Activated T-cell treated with anti-CD3 and anti-CD28 coated beads, Interleukin-2, amount 50 U/mL, for 4 hours (primary cell): ENCODE measurements at regions not wholly inside any gene's neighbourhood (a gene's known extent, or its start where the extent isn't known, plus 50 kb on each side); places are given as distances from the start of the nearest gene placed in this dataset.

Experiments used
- ATAC-seq, 2 donors: fragments of 200-7000 bp; cut with Tn5 transposase; one replicate each; pipeline ENCODE4 v1.10.0; 2021
- DNase-seq: peaks from one replicate; pipeline ENCODE4 v3.0.0-alpha.2; 2020
- H3K27me3 Mint-ChIP-seq: one replicate; pipeline ENCODE4 v1.8.0; 2021; ENCODE audit warnings: low read depth, mixed read lengths
- H3K36me3 Mint-ChIP-seq: one replicate; pipeline ENCODE4 v1.8.0; 2022; ENCODE audit warnings: mixed read lengths; ENCODE audit not compliant: insufficient read depth
- H3K4me1 Mint-ChIP-seq: one replicate; pipeline ENCODE4 v1.8.0; 2021; ENCODE audit warnings: low read depth, mixed read lengths
- H3K4me3 Mint-ChIP-seq: one replicate; pipeline ENCODE4 v1.8.0; 2021; ENCODE audit warnings: mild to moderate bottlenecking, moderate library complexity, mixed read lengths
- H3K9me3 Mint-ChIP-seq: one replicate; pipeline ENCODE4 v1.8.0; 2021; ENCODE audit warnings: mixed read lengths

DNA sequence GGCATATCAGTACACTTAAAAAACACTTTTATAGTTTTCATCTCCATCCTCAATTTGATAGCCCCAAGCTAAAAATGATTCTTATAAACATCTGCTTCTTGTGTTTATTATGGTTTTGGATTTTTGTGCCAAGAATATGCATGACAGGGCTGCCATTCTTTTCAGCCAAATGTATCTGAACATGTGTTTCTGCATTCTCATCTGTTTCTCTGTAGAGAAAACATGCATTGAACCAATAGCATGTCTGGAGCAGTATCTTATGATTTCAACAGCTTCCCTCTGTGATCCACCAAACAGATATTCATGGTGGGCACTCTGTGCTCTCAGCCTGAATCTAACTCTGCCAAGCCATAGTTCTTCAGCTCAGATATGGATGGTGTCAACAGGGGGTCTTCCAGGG is 99.3 kb upstream of the ERCC6L2 start:
- DNase-seq: no peak
- Mint-ChIP-seq H3K36me3 (no peaks in the 10 kb centered on the region), H3K27me3 (peaks cover 7% of the 10 kb centered on the region), H3K9me3 (no peaks in the 10 kb centered on the region), H3K4me1 (no peaks in the 10 kb centered on the region), H3K4me3 (no peak overlapping the region)
- ATAC-seq: no peak

DNA sequence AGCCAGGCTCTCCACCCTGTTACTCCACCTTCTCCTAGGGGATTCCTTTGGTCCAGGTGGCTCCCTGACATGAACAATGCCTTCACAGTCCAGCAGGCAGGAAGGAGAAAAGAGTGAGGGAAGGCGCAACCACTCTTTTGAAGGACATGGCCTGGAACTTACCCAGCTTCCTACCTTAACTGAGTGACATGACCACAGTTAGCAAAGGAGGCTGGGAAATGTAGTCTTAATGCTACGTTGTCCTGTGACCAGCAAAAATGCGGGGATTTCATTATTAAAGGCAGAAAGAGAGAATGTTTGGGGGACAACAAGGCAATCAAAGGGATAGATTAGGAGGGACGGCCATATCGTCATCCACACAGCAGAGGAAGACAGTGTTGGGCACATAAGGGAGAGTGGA is 100.3 kb upstream of the ERCC6L2 start:
- no peak for DNase-seq
- Mint-ChIP-seq H3K9me3 (no peaks in the 10 kb centered on the region), H3K36me3 (no peaks in the 10 kb centered on the region), H3K4me3 (no peak overlapping the region), H3K4me1 (peaks cover 1% of the 10 kb centered on the region), H3K27me3 (peaks cover 15% of the 10 kb centered on the region)
- ATAC-seq: no peak

DNA sequence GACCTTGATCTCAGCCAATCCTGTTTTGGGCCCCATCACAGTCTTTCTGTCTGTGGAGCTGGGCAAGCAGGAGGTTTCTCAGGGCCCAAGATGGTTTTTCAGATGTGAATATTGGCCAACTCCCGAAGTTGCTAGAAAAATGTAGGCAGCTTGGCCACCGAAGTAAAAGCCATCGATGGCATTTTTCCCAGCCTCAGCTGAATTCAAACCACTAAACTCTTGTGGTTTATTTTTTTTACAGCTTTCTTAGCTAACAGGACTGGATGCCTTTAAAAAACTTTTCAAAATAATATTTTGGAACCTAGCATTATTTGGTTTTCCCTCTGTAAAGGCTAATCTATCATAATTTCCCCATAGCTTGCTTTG is 102.5 kb upstream of the ERCC6L2 start:
- no peaks in the 10 kb centered on the region for H3K9me3 Mint-ChIP-seq
- H3K27me3 Mint-ChIP-seq: peaks cover 23% of the 10 kb centered on the region
- DNase-seq: no peak
- peaks cover 1% of the 10 kb centered on the region for H3K4me1 Mint-ChIP-seq
- H3K4me3 Mint-ChIP-seq: no peak overlapping the region
- no peak for ATAC-seq
- H3K36me3 Mint-ChIP-seq: no peaks in the 10 kb centered on the region

DNA sequence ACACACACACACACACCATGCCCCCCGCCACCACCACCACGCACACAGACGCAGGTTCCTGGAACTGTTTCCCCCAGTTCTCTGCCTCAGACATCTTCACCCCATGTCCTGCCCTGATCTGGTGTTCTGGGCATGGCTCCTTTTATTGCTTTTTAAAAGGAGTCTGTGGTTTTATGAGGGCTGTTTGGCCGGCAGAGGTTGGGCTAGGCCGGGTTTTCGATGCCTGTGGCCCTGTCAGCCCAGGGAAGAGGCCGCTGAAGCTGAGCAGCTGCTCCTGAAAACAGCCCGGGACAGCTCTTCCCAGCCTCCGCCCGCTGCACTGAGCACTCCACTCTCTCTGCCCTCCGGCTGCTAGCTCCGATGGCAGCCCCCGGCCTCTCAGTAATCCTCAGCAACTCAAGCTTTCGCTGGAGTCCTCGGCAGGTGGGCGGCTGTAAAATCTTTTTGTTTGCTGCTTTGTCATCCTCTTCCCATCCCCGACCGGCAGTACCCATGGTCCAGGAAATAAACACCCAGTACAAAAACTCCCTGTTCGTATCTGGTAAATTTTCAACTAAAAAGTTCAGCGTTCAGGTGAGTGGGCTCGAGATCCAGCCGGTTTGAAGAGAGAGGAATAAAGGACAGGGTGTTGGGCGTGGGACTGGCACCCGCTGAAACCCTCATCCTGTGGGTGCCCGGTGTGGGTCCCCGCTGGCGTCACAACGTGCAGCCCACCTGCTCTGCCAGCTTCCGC is 103.0 kb upstream of the ERCC6L2 start:
- Mint-ChIP-seq H3K4me1 (peaks cover 1% of the 10 kb centered on the region), H3K4me3 (no peak overlapping the region), H3K36me3 (no peaks in the 10 kb centered on the region), H3K27me3 (peaks cover 23% of the 10 kb centered on the region), H3K9me3 (no peaks in the 10 kb centered on the region)
- DNase-seq: no peak
- ATAC-seq: peak; percentile 18 to 48

DNA sequence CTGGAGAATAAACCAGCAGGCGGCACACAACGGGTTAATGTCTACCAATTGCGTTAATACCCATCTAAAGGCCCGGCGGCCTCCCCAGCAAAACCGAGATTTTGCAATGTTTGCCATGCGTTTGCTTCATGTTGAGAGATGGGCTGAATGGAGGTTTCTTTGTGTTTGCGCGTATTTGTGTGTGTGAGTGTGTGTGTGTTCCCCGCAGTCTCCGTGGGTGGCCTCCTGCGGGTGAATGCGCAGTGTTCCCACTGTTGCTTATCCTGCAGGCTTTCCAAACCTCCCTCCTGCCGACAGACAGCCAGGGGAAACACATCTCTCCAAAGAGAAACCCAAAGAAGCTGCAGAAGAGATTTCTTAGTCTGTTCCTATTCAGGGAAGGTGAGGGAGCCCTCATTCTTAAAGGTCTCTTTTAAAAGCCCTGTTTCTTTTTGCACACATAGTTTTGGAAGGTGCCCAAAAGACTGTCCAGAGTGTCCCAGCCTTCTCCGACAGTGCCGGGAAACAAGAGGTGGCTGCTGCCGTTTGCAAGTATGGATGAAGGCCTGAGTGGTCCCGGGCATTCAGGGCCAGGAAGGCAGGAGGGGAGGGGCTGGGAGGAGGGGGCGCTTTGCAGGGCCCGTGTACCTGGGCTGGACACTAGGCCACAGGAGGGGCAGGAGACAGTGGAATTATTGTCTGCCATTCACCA is 103.8 kb upstream of the ERCC6L2 start:
- Mint-ChIP-seq H3K4me3 (no peak overlapping the region), H3K4me1 (peaks cover 1% of the 10 kb centered on the region), H3K9me3 (no peaks in the 10 kb centered on the region), H3K27me3 (peaks cover 23% of the 10 kb centered on the region), H3K36me3 (no peaks in the 10 kb centered on the region)
- DNase-seq (no peak), ATAC-seq (no peak)

DNA sequence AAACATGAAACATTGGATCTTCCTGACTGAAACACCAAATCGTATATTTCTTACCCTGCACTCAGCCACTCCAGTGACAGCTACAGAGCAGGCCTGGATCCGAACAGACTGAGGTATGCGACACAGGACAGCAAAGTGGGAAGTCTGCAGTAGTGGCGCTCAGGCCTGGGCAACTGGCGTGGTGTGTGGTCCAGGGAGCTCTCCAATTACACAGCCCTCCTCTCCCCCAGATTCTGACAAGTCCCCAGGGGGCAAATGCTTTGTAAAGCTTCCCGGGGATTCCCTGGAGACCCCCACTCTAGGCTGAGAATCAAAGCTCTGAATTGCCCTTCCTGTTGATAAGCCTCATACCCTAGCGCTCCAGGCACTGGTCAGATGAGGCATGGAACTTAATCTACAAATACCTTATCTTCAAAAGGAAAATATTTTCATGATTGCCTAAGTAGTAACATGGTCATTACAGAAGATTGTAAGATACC is 104.8 kb upstream of the ERCC6L2 start:
- Mint-ChIP-seq H3K36me3 (no peaks in the 10 kb centered on the region), H3K27me3 (peaks cover 23% of the 10 kb centered on the region), H3K9me3 (no peaks in the 10 kb centered on the region), H3K4me1 (peaks cover 1% of the 10 kb centered on the region), H3K4me3 (no peak overlapping the region)
- no peak for ATAC-seq
- no peak for DNase-seq

DNA sequence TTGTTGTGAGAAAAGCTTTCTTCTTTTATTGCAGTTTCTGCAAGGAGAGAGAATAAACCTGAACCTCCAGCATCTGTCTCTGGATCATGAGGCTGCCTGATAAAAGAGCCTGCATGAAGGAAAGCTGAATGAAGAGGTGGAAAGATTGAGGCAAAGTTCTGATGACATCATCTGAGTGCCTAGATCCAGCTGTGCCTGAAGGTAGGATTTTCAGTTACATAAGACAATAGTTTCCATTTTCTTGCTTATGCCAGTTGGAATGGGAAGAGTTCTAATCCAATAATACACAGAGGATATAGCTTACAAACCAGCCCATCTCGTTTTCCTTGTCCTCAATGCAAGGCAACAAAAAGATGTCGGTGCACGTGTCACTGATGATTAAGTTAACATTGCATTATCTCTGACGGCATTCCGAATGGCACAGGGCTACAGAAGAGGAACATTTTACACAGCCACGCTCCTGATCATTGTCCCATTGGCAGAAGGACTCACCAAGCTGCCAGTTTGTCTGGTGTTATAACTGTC is 105.5 kb upstream of the ERCC6L2 start:
- H3K4me3 Mint-ChIP-seq: no peak overlapping the region
- ATAC-seq (no peak), DNase-seq (no peak)
- H3K4me1 Mint-ChIP-seq: peaks cover 1% of the 10 kb centered on the region
- H3K36me3 Mint-ChIP-seq: no peaks in the 10 kb centered on the region
- no peaks in the 10 kb centered on the region for H3K9me3 Mint-ChIP-seq
- peaks cover 23% of the 10 kb centered on the region for H3K27me3 Mint-ChIP-seq

DNA sequence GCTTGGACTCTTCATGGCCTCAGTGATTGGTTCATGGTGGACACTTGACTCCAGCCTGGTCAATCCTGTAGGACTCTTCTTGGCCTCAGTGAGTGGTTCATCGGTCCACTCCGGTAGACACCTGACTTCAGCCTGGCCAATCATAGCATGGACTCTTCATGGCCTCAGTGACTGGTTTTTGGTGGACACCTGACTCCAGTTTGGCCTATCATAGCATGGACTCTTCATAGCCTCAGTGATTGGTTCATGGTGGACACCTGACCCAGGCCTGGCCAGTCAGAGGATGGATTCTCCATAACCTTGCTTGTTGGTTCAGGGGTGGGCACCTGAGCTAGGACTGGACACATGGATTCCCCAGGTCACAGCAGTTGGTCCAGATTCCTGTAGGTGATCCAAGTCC is 106.0 kb upstream of the ERCC6L2 start:
- H3K9me3 Mint-ChIP-seq: no peaks in the 10 kb centered on the region
- DNase-seq: no peak
- peaks cover 1% of the 10 kb centered on the region for H3K4me1 Mint-ChIP-seq
- no peak overlapping the region for H3K4me3 Mint-ChIP-seq
- peaks cover 23% of the 10 kb centered on the region for H3K27me3 Mint-ChIP-seq
- no peaks in the 10 kb centered on the region for H3K36me3 Mint-ChIP-seq
- no peak for ATAC-seq

DNA sequence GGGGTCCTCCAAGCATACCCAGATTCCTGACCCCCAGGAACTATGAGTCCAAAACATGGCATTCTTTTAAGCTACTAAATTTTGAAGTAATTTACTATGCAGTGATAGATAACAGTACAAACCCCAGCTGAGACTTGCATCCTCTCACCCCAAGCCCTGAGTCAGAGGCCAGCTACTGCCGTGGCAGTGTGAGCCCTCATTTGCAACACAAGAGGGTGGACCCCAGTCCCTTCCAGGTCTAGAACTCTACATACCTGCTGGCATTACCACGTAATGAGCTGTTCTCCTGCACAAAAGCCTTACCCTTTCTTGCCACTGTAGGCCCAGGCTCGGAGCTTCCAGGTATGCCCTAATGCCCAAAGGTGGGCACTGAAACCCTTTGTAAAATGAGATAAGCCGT is 108.6 kb upstream of the ERCC6L2 start:
- Mint-ChIP-seq H3K36me3 (no peaks in the 10 kb centered on the region), H3K27me3 (peaks cover 23% of the 10 kb centered on the region), H3K4me3 (no peak overlapping the region), H3K9me3 (no peaks in the 10 kb centered on the region), H3K4me1 (peaks cover 1% of the 10 kb centered on the region)
- ATAC-seq (no peak), DNase-seq (no peak)

DNA sequence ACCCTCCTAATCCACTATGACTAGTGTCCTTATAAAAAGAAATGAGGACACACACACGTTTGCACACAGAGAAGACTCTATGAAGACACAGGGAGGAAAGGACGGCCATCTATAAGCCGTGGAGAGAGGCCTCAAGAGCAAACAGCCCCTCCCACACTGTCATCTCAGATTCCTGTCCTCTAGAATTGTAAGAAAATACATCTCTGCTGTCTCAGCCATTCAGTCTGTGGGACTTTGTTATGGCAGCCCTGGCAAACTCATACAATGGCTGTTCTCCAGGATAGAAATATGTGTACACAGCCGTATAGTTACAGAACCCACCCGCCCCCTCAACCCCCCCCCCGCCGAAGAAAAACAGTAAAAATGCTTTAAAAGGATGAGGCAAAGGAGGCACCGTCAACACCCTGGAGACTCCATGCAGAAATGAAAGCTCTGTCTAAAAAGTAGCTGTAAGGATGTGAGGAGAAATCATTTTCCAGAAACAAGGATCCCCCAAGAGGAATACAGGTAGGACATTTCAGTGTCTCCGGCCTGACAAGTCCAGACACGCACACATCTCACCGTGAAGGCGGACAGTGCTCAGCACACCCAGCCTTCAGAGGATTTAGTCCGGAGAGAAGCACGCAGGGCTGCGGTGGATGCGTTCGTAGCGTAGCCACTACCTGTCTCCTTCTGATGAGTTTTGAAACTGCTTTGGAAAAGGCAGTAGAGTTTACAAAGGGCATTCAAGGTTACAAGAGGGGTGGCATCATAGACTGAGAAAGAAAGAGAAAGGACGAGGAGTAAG is 110.8 kb upstream of the ERCC6L2 start:
- H3K9me3 Mint-ChIP-seq: no peaks in the 10 kb centered on the region

DNA sequence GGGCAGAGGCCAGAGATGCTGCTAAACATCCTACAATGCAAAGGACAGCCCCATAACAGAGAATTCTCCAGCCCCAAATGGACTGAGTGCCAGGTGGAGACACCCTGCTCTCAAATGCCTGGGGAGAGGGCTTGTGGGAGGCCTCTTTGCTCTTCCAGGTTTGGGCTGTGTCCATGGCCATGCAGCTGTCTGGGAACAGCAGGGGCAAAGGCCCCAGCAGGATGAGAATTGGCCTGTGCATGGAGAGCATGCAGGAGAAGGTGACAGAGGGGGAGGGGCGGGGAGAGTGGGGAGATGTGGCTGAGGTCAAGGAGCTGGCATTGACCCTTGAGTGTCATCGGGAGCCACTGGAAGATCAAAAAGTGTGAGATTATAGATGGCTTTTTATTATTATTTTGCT is 111.5 kb upstream of the ERCC6L2 start:
- DNase-seq (no peak), ATAC-seq (no peak)
- peaks cover 2% of the 10 kb centered on the region for H3K27me3 Mint-ChIP-seq

More for the DNA sequence above, 110.8 kb upstream of the ERCC6L2 start:
- no peaks in the 10 kb centered on the region for H3K4me1 Mint-ChIP-seq
- no peak for ATAC-seq
- peaks cover 5% of the 10 kb centered on the region for H3K27me3 Mint-ChIP-seq
- H3K4me3 Mint-ChIP-seq: no peak overlapping the region
- no peak for DNase-seq
- no peaks in the 10 kb centered on the region for H3K36me3 Mint-ChIP-seq

DNA sequence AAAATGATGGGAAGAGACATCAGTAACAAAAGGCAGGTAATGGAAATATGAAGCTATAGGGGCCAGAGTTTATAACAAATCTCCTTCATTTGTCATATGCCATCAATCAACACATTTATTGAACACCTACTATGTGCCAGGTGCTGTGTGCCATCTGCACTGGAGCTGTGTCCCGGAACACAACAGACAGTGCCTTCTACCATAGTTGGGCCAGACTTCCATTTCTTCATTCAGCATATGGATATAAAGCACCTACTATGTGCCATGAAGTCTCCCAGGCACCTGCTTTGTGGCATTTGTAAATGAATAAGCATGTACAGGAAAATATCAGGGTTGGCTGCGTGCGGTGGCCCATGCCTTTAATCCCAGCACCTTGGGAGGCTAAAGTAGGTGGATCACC is 112.5 kb upstream of the ERCC6L2 start:
- H3K36me3 Mint-ChIP-seq: no peaks in the 10 kb centered on the region
- no peaks in the 10 kb centered on the region for H3K4me1 Mint-ChIP-seq
- no peak for DNase-seq
- ATAC-seq: no peak
- H3K9me3 Mint-ChIP-seq: no peaks in the 10 kb centered on the region
- no peak overlapping the region for H3K4me3 Mint-ChIP-seq
- no peaks in the 10 kb centered on the region for H3K27me3 Mint-ChIP-seq

More for the DNA sequence above, 111.5 kb upstream of the ERCC6L2 start:
- Mint-ChIP-seq H3K9me3 (no peaks in the 10 kb centered on the region), H3K36me3 (no peaks in the 10 kb centered on the region), H3K4me1 (no peaks in the 10 kb centered on the region), H3K4me3 (no peak overlapping the region)

DNA sequence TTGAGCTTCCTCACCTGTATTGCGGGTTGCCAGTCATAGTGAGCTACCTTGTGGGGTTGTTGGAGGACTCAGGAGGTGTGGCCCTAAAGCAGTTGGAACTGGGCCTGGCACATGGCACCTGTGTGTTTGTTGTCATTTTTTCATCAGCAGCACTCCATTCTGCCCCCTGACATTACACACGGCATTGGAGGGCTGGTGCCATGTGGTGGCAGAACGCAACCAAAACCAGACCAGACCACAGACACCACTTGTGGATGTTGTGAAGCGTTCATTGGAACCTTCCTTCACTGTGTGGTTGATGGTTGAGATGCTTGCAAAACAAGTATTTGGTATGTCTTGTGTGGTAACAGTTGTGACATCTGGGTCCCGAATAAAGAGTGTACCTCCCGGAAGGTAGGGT is 113.2 kb upstream of the ERCC6L2 start:
- Mint-ChIP-seq H3K27me3 (no peaks in the 10 kb centered on the region), H3K36me3 (no peaks in the 10 kb centered on the region), H3K4me1 (no peaks in the 10 kb centered on the region), H3K9me3 (no peaks in the 10 kb centered on the region), H3K4me3 (no peak overlapping the region)
- DNase-seq: no peak
- peak in 1 of 2 donors; percentile 21 for ATAC-seq

DNA sequence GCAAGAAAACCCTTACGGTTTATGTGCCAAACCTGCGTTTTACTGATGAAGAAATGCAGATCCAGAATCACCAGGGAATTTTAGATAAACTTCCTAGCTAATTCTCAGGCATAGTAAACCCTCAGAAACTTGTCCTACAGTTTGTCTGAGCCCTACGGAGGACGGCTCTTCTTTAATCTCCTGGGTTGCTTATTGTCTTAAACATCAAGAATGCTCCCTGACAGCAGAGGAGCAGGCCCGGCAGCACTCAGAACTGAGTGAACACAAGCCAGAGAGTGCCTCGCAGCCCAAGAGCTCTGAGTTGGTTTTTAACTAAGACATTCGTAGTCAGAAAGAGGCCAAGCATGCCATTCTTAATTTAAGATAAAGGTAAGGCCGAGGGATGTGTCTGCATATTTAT is 114.7 kb upstream of the ERCC6L2 start:
- H3K27me3 Mint-ChIP-seq: no peaks in the 10 kb centered on the region
- DNase-seq: no peak
- H3K36me3 Mint-ChIP-seq: no peaks in the 10 kb centered on the region
- no peaks in the 10 kb centered on the region for H3K9me3 Mint-ChIP-seq
- no peak for ATAC-seq
- no peaks in the 10 kb centered on the region for H3K4me1 Mint-ChIP-seq
- no peak overlapping the region for H3K4me3 Mint-ChIP-seq
